HG02571 (cell line): ENCODE measurements at regions not wholly inside any gene's neighbourhood (a gene's known extent, or its start where the extent isn't known, plus 50 kb on each side); places are given as distances from the start of the nearest gene placed in this dataset.

Experiments used
- ATAC-seq: cut with Tn5 transposase; IDR thresholded peaks from one replicate; pipeline ENCODE4 v1.9.1; 2021; ENCODE audit warnings: mild to moderate bottlenecking, moderate library complexity; ENCODE audit not compliant: unreplicated experiment

DNA sequence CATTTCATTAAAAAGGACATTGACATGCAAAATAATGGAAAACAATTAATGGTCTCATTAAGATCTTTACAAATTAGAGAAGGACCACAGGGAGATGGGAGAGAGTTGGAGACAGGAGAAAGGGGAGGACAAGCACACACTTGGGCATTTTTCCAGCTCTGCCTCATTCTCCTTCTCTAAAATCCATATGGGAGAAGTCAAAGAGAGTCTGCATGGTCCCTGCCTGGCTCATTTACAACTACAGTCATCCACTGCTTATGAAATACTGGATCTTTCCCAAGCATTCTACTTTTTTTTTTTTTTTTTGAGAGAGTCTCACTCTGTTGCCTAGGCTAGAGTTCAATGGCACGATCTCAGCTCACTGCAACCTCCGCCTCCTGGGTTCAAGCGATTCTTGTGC is 518.9 kb upstream of the CELF2 start:
- no peak for ATAC-seq

DNA sequence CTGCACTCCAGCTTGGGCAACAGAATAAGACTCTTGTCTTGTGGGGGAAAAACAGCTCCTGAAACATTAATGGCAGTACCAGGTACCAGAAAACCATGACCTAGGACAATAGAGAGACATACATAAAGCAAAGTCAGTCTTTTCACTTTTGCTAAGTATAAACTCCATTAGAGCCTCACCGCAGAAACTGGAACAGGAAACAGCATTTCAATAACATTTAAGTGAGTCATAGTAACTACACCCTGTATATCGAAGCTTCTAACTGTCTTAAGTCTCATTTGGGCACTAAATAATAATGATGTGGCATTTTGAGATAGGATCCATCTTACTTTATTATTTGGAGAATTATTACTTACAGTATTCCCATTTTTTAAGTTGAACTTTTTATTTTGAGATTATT is 517.8 kb upstream of the CELF2 start:
- ATAC-seq = no peak

DNA sequence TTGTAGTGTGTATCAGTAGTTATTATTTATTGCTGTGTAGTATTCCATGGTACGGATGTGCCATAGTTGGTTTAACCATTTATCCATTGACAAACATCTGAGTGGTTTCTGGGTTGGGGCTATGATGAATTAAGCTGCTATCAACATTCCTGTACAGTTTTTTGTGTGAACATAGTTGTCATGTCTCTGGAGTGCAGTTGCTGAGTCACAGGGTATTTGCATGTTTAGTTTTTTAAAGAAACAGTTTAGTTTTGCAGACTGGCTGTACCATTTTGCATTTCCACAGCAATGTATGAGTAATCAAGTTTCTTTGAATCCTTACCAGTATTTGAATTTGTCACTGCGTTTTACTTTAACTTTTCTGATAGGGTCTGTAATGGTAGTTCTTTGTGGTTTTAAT is 516.7 kb upstream of the CELF2 start:
- ATAC-seq = no peak

DNA sequence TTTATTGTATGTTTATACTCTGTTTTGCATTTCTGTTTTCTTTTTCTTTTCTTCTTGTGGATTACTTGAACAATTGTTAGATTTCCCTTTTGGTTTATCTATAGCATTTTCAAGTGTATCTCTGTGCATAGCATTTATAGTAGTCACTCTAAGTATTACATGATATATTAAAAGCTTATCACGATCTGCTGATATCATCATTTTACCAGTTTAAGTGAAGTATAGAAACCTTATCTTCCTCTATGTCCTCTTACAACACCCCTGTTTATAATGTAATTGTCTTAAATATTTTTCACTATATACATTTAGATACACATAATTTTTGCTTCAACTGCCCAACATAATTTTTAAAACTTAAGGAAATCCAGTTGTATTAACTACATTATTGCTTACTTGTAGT is 513.9 kb upstream of the CELF2 start:
- no peak for ATAC-seq

DNA sequence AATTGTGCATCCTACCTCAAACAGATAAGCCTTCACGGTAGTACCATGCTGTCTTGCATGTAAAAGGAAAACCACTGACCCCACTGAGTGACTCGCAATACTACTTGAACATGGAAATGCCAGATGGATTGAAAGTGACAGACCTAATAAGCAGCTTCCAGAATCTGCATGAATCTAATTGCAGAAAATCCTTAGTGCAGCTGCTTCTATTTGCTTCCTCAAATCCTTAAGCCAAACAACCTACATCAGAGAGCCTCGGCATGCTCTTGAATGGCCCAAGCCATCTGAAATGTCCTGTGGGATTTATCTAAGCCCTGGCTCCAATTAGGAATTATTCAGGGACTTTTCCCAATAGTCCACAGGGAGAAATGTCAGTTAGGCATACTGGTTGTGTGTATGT is 509.5 kb upstream of the CELF2 start:
- ATAC-seq = no peak

DNA sequence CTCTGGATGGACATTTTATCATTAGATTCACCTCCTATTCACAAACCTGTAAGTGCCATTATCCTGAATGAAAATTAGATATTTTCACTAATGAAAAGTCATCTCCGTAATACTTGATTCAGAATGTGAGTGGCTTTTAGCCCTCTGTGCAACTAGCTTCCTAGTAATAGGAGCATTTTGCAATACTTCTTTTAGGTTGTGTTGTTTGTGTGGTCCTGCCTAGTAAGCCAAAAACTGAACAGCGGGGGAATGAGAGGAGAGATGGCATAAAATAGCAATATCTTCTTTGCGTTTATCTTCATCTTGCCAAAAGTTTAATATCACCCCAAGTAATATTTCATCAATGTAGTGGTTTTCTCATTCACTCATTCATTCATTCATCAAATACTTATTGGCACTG is 507.5 kb upstream of the CELF2 start:
- no peak for ATAC-seq

DNA sequence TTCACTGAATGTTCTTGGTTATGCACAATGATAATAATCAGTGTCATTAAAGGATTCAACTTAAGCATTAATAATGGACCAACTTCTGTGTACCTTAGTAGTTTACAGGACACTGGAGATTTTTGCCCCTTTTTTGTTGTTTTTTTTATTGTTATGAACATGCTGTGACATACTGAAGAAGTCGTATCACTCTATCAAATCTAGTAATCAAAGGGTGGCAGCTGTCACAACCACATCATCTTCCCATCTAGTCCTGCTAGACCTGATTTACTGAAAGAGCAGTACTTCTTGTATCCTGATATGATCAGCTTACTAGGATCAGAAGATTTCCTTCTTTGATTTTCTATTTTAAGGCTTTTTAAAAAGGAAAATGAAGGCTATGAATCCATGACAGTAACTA is 504.6 kb upstream of the CELF2 start:
- no peak for ATAC-seq

DNA sequence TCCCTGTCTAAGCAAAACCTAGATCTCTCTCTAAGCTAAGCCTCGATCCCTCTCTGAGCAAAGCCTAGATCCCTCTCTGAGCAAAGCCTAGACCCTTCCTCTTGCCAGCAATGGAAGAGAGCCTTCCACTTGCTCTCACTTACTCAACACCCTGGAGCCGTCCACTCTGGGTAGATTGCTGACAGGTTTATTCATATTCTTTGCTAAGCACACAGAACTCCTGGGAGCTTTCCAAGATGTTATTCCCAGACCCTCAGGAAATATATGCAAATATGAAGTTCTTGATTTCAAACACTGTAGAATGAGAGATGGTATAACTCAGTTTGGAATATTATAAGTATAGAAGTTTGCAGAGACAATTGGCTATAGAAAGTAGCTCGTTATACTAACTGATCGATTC is 503.8 kb upstream of the CELF2 start:
- ATAC-seq = no peak

DNA sequence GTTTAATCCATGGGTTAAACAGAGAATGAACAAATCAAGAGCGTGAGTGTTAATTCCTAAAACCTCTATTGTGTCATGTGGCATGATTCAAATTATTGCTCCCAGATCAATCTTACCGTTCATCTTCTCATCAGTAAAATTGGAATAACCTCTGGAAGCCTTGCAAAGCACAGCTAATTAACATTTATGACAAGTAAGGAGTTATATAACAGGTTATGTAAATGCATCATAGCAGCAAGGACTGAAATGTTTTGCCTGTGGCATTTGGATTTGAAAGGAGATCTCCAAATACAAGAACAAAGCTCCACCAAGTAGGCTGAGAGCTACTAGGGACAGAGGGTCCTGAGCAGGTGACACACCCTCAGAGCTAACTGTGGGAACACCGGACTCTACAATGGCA is 502.9 kb upstream of the CELF2 start:
- no peak for ATAC-seq

DNA sequence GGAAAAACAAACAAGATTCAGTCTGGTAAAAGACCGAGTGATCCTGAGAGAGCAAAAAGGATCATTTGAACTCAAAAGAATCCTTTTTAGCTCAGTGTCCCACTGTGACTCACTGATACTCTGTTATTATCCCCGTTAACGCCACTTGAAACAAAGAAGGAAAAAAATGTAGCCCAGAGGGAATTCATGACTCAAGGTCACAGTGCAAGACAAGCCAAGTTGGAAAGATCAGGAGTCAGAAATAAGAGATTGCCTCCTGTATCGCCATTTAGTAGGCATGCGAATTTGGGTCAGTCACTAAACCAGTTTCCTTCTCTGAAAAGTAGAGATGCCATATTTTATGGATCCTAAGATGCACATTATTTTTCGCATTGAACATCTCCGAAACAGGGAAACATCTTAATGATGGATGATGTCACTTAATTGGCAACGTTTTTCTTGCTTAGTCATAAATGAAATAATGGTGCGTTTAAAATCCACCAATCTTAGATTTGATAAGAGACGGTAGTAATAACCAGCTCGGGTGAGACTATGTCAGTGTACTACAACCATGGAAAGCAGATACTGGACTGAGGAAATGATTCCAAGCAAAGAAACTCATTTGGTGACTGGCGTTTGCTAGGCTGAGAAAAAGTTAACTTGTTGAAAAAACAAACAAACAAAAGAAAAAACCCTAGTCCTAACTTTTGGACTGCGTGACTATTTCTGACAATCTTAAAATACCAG is 502.0 kb upstream of the CELF2 start:
- ATAC-seq = no peak

DNA sequence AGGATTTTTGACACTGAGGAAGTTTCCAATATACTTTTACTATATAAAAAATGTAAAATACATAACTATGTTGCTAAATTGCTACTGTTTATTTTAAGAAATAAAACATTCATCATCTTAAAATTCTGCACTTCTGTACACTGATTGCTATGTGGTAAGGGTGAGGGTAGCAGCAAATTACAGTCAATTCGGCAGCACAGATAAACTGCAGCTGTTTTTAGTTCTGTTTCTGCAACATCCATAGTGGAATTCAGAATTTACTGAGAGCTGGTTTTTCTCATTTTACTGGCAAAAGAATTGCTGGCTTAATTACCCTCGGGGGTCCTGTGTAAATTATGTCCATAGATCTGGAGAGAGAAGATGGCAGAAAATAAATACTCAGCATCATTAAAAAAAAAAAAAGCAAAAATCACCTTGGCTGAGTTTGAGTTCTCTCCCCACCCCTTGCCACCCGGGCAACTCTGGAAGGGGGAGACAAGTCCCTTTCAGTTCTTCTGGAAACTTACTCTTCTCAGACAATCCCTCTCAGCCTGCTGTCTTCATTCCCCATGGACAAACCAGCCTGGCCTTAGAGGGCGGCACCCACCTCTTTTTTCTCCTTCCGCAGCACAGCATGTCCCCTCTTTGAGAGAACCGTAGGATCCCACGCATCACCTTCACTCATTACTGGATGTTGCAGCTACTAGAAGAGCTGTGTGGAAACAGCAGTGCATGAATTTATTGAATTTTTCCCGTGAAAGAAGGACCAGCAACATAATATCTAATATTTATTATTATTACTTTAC is 501.1 kb upstream of the CELF2 start:
- no peak for ATAC-seq

DNA sequence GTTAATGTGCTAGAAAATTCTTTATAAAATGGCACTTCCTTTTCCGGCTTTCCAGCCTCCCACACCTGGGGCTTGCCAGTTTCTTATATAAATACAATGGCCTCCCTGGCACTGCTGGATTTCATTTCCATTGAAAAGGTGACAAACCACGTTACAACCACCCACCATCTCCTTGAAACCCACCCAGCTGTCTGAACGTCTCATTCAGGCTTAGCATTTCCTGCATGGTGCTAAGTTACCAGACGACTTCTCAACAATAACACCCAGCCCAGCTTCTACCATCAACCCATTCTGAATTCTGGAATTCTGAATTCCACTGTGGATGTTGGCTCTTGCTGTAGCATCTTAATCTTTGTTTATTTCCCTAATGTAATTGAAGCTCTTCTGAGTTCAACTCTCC is 499.8 kb upstream of the CELF2 start:
- no peak for ATAC-seq

DNA sequence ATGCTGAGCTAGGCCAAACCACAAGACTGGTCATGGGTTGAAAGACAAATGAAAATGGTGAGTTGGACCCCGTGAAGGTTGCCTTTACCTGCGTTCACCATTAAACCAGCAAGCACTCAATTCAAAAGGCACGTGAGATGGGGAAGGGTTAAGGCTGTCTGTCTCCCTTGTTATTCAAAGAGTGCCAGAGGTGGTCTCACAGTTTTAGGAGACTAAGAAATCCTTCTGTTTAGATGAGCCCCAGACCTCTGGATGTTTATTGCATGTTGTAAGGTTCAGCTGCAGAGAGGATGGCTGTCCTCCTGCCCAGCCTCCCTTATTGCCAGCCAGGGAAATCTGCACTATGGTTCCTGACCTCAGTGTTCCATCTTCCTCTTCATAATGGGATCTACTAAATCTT is 498.0 kb upstream of the CELF2 start:
- no peak for ATAC-seq

DNA sequence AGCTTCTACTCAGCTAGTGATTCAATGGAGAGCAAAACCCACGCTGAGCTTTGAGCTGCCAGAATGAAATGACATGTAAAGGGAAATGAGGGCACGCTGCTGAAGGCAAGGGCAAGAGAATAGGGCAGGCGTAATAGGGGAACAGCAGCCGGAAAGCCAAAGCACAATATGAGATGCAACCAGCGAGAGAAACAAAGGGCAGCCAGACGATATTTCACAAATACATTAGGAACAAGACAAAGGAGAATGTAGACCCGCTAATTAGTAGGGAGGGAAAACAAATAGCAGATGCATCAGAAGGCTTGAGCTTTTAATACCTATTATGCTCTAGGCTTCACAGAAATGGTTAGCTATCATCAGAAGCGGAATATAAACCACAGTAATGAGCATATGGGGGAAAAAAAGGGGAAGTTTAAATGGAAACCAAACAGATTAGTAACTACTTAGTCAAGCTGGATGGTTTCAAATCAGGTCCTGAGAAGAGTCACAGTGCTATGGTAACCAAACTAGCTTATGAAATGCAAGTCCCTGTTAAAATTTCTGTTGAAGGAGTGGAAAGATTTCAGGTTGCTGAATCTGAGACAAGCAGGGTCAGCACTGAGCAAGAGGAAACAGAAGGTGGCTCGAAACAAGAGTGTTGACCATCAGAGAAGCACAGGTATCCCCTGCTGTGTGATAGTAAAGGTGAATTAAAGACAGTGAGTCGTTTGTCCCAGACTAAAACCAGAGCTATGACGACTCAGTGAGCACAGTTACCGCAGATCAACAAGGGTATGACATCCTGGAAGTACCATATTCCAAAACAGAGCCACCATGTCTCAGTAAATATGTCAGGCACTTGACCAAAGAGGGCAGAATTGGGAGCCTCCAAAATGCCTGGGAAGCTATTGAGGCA is 496.9 kb upstream of the CELF2 start:
- ATAC-seq = peak; percentile 73

DNA sequence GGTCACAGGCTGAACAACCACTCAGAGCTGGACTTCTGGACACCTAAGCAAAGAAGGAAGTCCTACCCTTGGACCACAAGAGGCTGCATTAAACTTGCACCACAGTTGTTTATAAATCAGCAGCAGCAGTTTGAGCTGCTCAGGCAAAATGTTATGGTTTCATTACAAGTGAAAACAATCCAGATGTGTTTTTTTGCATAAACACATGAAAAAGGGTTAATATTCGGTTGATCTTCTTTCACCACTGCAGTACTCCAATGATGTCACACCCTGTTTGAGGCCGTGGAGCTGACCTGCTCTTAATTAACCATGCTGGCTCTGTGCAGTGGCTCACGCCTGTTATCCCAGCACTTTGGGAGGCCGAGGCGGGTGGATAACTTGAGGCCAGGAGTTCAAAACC is 490.8 kb upstream of the CELF2 start:
- no peak for ATAC-seq

DNA sequence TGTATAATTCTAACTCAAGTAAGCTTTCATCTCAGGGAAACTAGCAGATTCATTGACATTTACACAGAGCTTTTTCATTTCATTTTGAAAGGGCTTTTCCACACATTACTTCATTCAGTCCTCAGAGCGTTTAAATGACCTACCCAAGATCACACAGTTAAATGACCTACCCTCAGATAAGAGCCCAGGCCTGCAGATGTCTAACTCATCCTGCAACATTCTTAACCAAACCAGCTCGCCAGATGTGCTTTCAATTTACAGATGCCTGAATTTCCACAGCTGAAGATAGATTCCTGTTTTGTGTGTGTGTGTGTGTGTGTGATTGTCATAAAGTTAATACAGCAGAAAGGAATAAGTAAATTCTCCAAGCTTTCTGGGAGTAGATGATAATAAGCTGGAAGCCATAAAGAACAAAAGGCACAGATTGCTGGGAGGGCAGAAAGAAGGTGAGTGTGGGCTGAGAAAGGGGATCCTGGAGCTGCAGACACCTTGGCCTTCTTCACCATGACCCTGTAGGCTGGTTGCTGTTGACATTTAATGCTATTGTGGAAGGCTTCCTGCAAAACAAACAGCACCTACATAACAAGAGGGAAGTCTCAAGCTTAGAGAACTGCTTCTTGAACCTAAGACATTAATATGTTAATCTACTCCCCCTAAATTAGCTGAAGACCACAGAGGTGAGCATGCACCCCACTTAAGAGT is 489.7 kb upstream of the CELF2 start:
- no peak for ATAC-seq

DNA sequence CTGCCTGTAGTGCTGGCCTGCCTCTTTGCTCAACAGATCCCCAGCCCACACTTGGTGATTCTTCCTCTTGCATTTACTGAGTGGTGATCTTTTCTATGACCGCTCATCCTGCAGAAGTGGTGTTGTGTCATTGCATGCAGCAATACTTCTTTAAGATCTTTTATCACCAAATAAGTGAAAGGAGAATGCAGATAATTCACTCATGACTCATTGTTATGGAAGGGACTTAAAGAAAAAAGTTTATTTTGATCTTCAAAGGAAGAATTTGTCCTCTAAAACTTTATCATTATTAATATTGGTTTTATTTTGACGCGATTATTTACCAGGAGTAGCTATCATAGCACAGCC is 489.1 kb upstream of the CELF2 start:
- no peak for ATAC-seq

DNA sequence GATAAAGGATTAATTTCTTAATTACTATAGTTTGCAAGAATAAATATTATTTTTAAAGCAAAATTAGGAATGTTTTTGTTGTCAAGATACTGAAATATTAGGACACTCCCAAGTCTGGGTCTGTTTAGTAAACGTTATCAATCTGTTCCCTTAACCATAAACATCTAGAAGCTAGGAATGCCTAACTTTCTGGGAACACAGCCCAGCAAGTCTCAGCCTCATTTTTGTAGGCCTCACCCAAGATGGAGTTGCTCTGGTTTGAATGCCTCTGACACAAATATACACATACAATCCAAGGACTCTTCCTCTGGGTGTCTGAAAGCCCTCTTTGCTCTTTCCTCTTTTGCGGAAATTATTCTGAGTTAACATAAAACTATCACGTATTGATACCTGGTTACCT is 487.4 kb upstream of the CELF2 start:
- no peak for ATAC-seq

DNA sequence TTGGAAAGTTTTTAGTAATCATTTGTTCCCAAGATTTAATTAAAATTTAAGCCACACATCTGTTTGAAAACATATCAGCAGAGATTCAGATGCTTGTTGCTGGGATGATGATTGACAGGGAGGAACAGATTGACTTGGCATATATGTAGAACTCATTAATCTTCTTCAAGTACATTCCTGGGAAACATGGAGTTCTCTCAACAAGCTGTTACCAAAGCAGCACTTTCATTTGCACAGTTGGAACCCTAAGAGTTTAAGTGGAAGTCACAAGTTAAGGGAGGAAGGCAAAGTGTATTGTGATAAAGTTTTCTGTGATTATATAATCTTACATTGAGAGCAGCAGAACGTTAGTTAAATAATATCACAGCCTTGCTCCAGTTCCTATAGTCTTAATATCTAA is 485.4 kb upstream of the CELF2 start:
- no peak for ATAC-seq

DNA sequence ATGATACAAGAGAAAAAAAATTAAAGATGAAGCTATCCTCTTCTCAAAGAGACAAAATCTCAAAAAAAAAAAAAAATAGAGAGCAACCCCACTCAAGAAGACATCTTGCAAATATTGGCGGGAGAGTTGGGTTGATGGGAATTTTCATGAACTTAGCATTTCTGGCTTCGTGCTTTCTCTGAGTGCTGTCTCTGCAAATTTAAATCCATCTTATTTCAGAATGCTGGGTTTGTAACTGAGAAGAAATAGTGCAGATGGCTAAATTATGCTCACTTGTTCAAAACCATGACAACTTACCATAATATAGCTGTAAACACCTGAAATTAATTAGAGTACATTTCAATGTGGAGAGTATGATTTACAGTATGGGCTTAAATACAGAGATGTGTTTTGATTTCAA is 484.8 kb upstream of the CELF2 start:
- no peak for ATAC-seq

DNA sequence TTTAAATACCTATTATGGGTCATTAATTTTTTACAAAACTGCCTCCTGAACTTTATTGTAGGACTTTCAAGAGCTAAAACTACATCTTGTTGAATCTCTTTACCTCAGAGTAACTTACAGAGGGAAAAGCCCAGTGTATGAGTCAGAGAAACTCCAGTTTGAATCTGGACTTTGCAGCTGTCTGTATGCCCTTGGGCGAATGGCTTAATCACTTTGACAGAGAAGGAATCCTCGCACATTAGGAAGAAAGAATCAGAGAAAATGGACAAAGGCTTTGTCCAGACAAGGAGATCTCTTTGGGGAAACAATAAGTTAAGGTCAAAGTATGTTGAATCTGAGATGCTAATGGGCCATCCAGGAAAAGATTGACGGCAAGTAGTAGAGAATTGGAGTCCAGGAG is 484.2 kb upstream of the CELF2 start:
- no peak for ATAC-seq
